HepG2 (cell line): ENCODE measurements at regions not wholly inside any gene's neighbourhood (a gene's known extent, or its start where the extent isn't known, plus 50 kb on each side); places are given as distances from the start of the nearest gene placed in this dataset.

Source experiments
- CREB1 ChIP-seq, 2 experiments: fragments of 450-650 bp in 1 of 2; IDR thresholded peaks; 2 replicates each; pipeline ENCODE4 v1.6.1; 2016 to 2017; ENCODE audit warnings: control low read depth in 1 of 2, mild to moderate bottlenecking in 1 of 2, missing compliant biosample characterization in 1 of 2, missing genetic modification characterization in 1 of 2
- DPF2 ChIP-seq: sonication (generic); formaldehyde crosslinking; IDR thresholded peaks from 2 replicates; pipeline ENCODE4 v1.4.0; 2020; ENCODE audit warnings: mild to moderate bottlenecking, low read depth, missing genetic modification reagents, borderline replicate concordance
- ELF3 ChIP-seq: IDR thresholded peaks from 2 replicates; pipeline ENCODE4 v1.6.1; 2016; ENCODE audit warnings: missing genetic modification reagents, missing compliant biosample characterization
- RAD51 ChIP-seq: fragments of 450-650 bp; IDR thresholded peaks from 2 replicates; pipeline ENCODE4 v1.6.1; 2016; ENCODE audit warnings: borderline replicate concordance
- ZNF333 ChIP-seq: sonication (generic); formaldehyde crosslinking; IDR thresholded peaks from 2 replicates; pipeline ENCODE4 v1.4.0; 2020; ENCODE audit warnings: mild to moderate bottlenecking, missing genetic modification reagents, borderline replicate concordance
- ZNF558 ChIP-seq: sonication (generic); formaldehyde crosslinking; IDR thresholded peaks from 2 replicates; pipeline ENCODE4 v1.9.0; 2022; ENCODE audit warnings: mild to moderate bottlenecking, missing genetic modification reagents, borderline replicate concordance
- TF ChIP-seq, protein P1 (sequence below), 2 experiments: sonication (generic) in 1 of 2; formaldehyde crosslinking in 1 of 2; IDR thresholded peaks; 2 replicates each; pipeline versions ENCODE4 v1.5.1 to v1.6.1; 2011 to 2020; ENCODE audit warnings: borderline replicate concordance in 1 of 2, low read depth in 1 of 2, low read length in 1 of 2, mild to moderate bottlenecking in 1 of 2, missing genetic modification reagents in 1 of 2, moderate library complexity in 1 of 2
- TF ChIP-seq, protein P2 (sequence below): sonication (generic); formaldehyde crosslinking; IDR thresholded peaks from 2 replicates; pipeline ENCODE4 v1.4.0; 2020; ENCODE audit warnings: mild to moderate bottlenecking, missing genetic modification reagents
- TF ChIP-seq, protein P3 (sequence below): IDR thresholded peaks from 2 replicates; pipeline ENCODE4 v1.6.1; 2012; ENCODE audit warnings: inconsistent platforms
- TF ChIP-seq, protein P4 (sequence below): sonication (generic); formaldehyde crosslinking; IDR thresholded peaks from 2 replicates; pipeline ENCODE4 v1.4.0; 2020; ENCODE audit warnings: missing genetic modification reagents

DNA sequence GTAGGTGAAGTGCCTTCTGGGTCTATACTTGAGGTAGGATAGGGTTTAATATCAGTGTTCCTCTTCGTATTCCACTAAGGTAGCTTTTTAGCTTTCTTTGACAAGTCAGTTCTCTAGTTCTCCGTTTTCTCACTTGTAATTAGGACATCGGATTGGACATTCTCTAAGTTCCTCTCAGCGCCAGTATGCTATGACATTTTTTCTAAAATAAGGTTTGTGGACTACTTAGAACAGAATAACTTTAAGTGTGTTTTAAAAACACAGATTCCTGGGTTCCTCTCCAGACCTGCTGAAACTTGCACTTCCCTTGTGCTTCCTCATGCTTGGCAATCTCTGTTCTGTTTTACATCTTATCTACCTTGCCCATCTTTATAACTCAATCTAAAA is 69.3 kb upstream of the YWHAQ start:
- TF ChIP-seq DPF2 (CRISPR knock-in tag) (no peak), ZNF333 (CRISPR knock-in tag) (no peak), CREB1 (IDR thresholded peaks at IDR 0.05) (no peak), CREB1 (CRISPR knock-in tag; IDR thresholded peaks at IDR 0.05) (no peak), ZNF558 (CRISPR knock-in tag) (no peak), ELF3 (CRISPR knock-in tag) (no peak), RAD51 (no peak)
- TF ChIP-seq, protein P1, sequence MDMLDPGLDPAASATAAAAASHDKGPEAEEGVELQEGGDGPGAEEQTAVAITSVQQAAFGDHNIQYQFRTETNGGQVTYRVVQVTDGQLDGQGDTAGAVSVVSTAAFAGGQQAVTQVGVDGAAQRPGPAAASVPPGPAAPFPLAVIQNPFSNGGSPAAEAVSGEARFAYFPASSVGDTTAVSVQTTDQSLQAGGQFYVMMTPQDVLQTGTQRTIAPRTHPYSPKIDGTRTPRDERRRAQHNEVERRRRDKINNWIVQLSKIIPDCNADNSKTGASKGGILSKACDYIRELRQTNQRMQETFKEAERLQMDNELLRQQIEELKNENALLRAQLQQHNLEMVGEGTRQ (IDR thresholded peaks at IDR 0.05; ENCODE audit: low read depth, low read length), result no peak
- TF ChIP-seq, protein P1 (CRISPR knock-in tag; IDR thresholded peaks at IDR 0.05; ENCODE audit: borderline replicate concordance), result no peak
- TF ChIP-seq, protein P2, sequence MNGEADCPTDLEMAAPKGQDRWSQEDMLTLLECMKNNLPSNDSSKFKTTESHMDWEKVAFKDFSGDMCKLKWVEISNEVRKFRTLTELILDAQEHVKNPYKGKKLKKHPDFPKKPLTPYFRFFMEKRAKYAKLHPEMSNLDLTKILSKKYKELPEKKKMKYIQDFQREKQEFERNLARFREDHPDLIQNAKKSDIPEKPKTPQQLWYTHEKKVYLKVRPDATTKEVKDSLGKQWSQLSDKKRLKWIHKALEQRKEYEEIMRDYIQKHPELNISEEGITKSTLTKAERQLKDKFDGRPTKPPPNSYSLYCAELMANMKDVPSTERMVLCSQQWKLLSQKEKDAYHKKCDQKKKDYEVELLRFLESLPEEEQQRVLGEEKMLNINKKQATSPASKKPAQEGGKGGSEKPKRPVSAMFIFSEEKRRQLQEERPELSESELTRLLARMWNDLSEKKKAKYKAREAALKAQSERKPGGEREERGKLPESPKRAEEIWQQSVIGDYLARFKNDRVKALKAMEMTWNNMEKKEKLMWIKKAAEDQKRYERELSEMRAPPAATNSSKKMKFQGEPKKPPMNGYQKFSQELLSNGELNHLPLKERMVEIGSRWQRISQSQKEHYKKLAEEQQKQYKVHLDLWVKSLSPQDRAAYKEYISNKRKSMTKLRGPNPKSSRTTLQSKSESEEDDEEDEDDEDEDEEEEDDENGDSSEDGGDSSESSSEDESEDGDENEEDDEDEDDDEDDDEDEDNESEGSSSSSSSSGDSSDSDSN (CRISPR knock-in tag), result no peak
- TF ChIP-seq, protein P3, sequence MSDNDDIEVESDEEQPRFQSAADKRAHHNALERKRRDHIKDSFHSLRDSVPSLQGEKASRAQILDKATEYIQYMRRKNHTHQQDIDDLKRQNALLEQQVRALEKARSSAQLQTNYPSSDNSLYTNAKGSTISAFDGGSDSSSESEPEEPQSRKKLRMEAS, result no peak
- TF ChIP-seq, protein P4, sequence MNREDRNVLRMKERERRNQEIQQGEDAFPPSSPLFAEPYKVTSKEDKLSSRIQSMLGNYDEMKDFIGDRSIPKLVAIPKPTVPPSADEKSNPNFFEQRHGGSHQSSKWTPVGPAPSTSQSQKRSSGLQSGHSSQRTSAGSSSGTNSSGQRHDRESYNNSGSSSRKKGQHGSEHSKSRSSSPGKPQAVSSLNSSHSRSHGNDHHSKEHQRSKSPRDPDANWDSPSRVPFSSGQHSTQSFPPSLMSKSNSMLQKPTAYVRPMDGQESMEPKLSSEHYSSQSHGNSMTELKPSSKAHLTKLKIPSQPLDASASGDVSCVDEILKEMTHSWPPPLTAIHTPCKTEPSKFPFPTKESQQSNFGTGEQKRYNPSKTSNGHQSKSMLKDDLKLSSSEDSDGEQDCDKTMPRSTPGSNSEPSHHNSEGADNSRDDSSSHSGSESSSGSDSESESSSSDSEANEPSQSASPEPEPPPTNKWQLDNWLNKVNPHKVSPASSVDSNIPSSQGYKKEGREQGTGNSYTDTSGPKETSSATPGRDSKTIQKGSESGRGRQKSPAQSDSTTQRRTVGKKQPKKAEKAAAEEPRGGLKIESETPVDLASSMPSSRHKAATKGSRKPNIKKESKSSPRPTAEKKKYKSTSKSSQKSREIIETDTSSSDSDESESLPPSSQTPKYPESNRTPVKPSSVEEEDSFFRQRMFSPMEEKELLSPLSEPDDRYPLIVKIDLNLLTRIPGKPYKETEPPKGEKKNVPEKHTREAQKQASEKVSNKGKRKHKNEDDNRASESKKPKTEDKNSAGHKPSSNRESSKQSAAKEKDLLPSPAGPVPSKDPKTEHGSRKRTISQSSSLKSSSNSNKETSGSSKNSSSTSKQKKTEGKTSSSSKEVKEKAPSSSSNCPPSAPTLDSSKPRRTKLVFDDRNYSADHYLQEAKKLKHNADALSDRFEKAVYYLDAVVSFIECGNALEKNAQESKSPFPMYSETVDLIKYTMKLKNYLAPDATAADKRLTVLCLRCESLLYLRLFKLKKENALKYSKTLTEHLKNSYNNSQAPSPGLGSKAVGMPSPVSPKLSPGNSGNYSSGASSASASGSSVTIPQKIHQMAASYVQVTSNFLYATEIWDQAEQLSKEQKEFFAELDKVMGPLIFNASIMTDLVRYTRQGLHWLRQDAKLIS (CRISPR knock-in tag), result no peak
